MM.1S (cell line): ENCODE measurements at regions not wholly inside any gene's neighbourhood (a gene's known extent, or its start where the extent isn't known, plus 50 kb on each side); places are given as distances from the start of the nearest gene placed in this dataset.

Experiments
- EZH2 ChIP-seq: fragments of 300-600 bp; sonication (generic); optimal IDR thresholded peaks from 2 replicates; pipeline ENCODE3; 2017; ENCODE audit warnings: low read depth, mild to moderate bottlenecking, antibody characterized with exemption, low read length, mixed read lengths
- TF ChIP-seq, protein P1 (sequence below): fragments of 300-600 bp; sonication (generic); IDR thresholded peaks from 2 replicates; pipeline ENCODE4 v1.5.1; 2016; ENCODE audit warnings: antibody characterized with exemption, low read length, mixed read lengths

DNA sequence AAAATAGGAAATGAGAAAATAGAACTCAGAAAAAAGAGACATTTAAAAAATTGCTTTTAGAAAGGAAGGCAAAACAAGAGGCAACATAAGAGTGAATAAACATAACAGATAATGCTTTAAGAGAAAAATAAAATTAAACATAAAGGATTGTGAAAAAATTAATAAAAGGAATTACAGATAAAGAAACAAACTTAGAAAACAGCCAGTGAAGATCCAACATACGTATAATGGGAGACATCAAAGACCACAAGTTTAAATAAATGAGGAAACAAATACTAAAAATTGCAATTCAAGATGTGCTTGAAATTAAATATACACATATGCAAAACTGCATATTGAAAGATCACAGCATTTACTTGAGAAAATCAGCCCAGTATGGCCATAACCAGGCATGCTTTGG is 448.9 kb downstream of the NBAS start:
- TF ChIP-seq, protein P1, sequence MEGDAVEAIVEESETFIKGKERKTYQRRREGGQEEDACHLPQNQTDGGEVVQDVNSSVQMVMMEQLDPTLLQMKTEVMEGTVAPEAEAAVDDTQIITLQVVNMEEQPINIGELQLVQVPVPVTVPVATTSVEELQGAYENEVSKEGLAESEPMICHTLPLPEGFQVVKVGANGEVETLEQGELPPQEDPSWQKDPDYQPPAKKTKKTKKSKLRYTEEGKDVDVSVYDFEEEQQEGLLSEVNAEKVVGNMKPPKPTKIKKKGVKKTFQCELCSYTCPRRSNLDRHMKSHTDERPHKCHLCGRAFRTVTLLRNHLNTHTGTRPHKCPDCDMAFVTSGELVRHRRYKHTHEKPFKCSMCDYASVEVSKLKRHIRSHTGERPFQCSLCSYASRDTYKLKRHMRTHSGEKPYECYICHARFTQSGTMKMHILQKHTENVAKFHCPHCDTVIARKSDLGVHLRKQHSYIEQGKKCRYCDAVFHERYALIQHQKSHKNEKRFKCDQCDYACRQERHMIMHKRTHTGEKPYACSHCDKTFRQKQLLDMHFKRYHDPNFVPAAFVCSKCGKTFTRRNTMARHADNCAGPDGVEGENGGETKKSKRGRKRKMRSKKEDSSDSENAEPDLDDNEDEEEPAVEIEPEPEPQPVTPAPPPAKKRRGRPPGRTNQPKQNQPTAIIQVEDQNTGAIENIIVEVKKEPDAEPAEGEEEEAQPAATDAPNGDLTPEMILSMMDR, result no peak
- TF ChIP-seq EZH2, result no peak
